HG02642 (cell line): ENCODE measurements at regions not wholly inside any gene's neighbourhood (a gene's known extent, or its start where the extent isn't known, plus 50 kb on each side); places are given as distances from the start of the nearest gene placed in this dataset.
A peak's percentile ranks its signal among the peaks of the same experiment; 100 is the strongest.

ENCODE experiments used
- ATAC-seq: cut with Tn5 transposase; IDR thresholded peaks from one replicate; pipeline ENCODE4 v1.9.1; 2021; ENCODE audit warnings: mild to moderate bottlenecking; ENCODE audit not compliant: unreplicated experiment, poor library complexity

DNA sequence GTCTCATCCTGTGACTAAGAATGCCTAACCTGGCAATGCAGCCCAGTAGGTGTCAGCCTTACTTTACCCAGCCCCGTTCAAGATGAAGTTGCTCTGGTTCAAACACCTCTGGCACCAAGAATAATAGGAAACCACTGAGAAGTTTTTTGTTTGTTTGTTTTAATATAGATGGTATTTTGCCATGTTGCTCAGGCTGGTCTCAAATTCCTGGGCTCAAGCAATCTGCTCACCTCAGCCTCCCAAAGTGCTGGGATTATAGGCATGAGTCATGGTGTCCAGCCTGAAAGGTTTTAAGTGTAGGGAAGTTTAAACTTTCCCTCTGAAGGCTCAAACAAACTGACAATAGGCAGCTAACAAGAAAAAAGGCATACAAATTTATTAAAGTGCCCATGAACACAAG, 51.2 kb upstream of the ABCC4 start:
- no peak for ATAC-seq

DNA sequence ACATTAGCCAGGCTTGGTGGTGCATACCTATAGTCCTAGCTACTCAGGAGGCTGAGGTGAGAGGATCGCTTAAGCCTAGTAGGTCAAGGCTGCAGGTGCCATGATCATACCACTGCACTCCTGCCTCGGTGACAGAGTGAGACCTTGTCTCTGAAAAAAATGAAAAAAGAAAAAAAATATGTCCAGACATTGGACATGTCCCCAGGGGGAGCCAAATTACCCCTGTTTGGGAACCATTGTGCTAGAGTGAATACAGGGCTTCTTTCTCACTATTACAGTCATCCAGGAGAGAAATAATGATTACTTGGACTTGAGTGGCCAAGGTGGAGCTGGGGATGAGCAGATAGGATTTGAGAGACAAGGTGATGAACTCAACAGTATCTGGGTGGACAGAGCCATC, 52.9 kb upstream of the ABCC4 start:
- ATAC-seq: no peak

DNA sequence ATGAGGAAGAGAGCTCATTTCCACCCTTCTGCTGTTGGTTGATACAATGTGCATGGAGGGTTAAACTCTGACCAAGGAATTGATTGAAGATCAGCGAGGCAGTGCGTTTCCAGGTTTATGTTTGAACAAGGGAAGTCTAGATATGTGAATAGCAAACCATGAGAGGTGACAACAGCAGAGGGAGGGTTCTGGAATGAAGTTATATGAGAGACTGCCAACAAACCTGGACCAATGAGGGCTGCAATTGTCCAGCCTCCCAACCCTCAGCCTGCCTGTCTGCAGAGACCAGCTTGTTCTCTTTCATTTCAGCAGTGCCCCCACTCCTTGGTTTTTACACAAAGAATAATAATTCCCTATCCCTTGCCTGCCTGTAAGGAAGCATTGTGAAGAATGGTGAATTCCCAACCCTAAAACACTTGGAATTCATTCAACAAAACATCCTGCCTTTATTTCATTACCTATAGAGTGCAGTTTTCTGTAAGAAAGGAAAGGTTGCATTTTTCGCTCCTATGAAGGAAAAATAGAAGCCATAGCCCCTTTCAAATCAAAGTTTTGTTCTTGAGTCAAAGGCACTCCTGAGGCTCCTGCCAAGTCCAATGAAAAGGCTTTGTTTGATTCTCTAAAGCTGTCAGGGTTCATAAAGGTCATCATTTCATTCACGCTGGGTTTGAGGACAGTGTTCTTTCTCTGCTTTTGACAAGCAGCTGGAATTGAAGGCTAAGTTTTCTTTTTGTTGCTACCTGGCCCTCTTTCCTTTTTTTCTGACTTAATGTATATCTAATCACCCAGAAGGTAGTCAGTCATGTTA, 53.6 kb upstream of the ABCC4 start:
- ATAC-seq: no peak

DNA sequence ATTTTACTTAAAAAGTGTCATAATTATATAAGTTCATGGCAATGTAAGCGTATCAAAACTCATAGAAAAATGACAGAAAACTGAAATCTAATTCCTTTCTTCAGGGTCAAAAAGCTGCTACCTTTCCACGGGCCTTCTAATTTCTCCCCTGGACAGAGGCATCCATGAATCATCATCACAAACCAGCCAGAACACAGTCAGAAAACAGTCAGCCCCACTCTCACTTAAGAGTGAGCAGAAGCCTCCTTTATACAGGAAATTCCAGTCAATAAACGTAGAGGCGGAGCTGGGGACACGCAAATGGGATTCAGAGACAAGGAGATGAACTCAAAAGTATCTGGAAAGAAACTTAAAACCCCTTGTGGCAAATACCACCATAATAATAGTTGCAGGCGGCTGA, 54.2 kb upstream of the ABCC4 start:
- ATAC-seq: no peak

GRCh38 chr13:95356916-95357315, 55.7 kb upstream of the ABCC4 start:
- ATAC-seq: no peak

GRCh38 chr13:95357875-95358274, 56.6 kb upstream of the ABCC4 start:
- ATAC-seq: no peak

DNA sequence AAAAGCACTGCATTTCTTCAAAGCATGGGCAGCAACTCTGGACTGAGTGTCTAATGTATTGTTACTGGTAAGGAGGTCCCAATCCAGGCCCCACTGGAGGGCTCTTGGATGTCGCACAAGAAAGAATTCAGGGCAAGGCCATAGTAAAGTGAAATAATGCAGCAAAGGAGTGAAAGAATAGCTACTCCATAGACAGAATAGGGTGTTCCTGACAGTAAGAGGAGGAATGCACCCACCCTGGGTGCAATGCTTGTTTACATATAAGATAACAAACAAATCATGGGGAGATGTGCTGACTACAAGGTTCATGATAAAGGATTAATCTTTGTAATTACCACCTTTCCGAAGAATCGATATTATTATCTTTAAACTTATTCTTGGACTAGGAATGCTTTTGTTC, 58.8 kb upstream of the ABCC4 start:
- ATAC-seq: no peak

DNA sequence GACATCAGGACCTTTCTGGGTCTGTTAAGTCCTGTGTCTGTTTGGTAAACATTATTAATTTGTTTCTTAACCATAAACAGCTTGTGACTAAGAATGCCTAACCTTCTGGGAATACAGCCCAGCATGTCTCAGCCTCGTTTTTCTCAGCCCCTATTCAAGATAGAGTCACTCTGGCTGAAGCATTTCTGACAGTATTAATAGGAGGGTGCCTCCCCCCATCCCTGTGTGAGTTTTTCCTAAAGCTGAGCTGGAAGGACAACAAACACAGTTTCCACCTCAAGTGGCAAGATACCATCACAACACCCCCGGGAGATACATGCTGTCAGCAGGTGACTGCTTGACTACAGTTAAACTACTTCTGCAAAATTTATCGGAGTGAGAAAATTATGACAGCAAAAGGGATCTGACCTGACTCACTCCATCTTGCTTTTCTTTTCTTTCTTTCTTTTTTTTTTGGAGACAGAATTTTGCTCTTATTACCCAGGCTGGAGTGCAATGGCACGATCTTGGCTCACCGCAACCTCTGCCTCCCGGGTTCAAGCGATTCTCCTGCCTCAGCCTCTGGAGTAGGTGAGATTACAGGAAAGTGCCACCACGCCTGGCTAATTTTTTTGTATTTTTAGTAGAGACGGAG, 59.3 kb upstream of the ABCC4 start:
- ATAC-seq: no peak

DNA sequence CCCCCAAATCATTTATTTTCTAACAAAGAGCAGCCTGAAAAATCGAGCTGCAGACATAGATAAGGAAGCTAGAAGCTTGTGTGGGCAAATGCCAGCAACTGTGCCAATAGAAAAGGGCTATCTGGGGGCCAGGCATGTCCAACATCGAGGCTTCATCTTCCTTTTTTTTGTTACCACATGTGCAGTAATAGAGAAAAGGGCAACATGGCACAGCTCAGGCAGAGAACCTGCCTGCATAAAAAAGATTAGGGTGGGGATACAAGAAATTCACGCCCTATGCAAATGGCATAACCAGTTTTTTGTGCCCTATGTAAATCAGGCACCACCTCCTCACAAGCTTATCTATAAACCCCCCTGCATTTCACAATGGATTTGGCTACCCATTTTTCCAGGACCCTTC, 60.4 kb upstream of the ABCC4 start:
- ATAC-seq: no peak

- no peak for ATAC-seq
These were observed 61.4 kb upstream of the ABCC4 start for GRCh38 chr13:95362666-95363065.

DNA sequence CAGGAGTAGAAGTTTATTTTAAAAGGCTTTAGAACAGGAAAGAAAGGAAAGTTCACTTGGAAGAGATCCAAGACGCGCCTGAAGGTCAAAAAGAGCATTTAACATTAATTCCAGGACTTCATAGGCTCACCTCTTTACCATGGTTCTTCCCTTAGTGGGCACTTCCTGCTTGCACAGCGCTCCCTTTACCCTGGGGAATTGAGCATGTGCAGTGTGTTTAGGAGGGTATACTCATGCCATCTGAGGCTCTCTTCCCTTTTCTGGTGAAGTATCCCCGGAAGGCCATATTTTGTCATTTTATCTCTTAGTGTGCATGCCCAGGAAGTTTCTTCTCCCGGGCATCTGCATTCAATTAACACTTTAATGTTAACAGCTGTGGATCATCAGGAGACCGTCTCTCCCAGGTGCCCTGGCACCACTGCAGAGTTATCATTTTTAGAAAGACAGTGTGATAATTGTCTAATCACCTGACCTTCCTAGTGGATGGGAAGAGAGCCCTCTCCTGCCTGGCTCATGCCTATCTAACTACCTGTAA, 66.1 kb upstream of the ABCC4 start:
- no peak for ATAC-seq

DNA sequence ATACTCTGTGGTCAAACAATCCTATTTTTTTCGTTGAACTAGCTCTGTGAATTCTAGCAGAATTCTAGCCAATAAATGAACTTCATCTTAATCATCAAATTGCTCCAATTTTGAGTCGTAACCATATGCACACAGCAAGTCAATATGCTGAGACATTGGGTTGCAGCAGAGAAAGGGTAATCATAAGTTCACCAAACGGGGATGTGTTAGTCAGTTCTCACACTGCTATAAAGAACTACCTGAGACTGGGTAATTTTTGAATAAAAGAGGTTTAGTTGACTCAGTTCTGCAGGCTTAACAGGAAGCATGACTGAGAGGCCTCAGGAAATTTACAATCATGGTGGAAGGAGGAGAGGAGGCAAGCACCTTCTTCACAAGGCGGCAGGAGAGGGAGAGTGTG, 67.7 kb upstream of the ABCC4 start:
- no peak for ATAC-seq

DNA sequence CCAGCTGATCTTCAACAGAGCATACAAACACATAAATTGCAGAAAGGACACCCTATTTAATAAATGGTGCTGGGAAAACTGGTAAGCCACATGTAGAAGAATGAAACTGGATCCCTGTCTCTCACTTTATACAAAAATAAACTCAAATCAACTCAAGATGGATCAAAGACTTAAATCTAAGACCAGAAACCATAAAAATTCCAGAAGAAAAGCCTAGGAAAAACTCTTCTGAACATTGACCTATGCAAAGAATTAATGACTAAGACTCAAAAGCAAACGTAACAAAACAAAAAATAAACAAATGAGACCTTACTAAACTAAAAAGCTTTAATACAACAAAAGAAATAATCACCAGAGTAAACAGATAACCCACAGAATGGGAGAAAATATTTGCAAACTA, 74.5 kb upstream of the ABCC4 start:
- ATAC-seq: no peak

DNA sequence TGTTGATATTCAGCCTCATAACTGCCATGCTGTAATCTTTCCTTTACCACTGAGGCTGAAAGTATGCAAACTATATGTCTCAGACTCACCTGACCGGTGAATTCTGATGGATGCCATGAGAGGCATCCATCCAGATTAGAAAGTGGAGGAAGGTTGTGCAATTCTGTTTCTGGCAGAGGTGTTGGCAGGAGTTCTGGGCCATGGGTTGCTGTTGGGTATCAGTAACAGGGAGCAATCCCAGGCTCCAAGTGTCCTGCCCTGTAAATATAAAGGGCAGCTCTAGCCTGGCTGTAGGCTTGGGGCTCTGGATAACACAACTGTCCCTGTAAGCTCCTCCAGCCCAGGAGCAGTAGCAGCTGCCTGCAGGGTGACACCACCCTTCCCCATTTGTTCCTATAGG, 77.4 kb upstream of the ABCC4 start:
- ATAC-seq: no peak

DNA sequence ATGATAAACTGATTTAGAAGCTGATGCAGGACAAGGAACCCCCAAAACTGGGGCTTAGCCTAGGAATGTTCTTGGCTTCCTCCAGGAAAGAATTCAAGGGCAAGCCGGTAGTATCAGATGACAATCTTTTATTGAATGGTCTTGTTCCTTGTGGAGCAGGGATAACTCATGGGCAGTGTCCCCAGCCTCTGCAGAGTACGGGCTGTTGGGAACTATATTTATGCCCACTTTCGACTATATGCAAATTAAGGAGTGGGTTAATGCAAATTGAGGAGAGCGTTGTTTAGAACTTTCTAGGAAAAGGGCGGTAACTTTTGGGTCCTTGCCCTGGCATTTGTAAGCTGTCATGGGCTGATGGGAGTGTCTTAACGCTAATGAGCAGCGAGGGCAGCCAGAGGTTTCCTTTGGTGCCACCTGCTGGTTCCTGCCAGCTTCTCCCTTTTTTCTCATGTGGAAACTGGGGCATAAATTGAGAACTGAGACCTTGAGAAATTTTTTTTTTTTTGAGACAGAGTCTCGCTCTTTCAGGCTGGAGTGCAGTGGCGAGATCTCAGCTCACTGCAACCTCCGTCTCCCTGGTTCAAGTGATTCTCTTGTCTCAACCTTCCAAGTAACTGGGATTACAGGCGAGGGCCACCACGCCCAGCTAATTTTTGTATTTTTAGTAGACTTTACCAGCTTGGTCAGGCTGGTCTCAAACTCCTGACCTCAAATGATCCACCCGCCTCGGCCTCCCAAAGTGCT, 79.4 kb upstream of the ABCC4 start:
- ATAC-seq: peak; percentile 92

- ATAC-seq: no peak
These were observed 79.9 kb upstream of the ABCC4 start for GRCh38 chr13:95381212-95381527.

DNA sequence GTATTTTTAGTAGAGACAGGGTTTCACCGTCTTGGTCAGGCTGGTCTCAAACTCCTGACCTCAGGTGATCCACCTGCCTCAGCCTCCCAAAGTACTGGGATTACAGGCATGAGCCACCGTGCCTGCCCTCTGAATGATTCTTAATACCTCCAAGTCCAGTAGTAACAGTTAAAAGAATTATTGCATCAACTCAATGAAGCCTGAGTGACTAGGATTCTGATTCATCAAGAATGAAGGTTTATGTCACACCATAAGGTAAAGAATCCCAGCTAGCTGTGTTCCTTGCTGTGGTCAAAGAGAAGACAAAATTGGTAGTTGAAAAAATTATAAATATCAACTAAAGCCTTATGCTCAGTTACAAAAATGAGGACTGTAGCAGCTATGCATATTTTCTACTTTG, 81.2 kb upstream of the ABCC4 start:
- ATAC-seq: no peak

- no peak for ATAC-seq
These were observed 81.7 kb upstream of the ABCC4 start for GRCh38 chr13:95382916-95383315.

- no peak for ATAC-seq
These were observed 84.1 kb upstream of the ABCC4 start for GRCh38 chr13:95385373-95385772.

- ATAC-seq: no peak
These were observed 84.5 kb upstream of the ABCC4 start for GRCh38 chr13:95385798-95386197.

DNA sequence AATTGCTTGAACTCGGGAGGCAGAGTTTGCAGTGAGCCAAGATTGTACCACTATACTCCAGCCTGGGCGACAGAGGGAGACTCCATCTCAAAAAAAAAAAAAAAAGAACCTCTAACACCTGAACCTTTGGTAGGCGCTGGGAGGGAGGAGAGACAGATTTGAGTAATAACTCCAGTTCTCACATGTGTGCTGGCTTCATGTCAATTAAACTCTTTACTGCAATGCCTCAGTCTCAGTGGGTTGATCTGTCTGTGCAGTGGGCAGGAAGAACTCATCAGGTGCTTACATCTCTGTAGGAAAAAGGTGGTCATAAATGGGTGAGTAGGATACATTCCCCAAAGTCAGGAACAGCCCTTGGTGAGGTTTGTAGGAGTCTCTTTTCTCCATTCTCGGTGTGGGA, 85.1 kb upstream of the ABCC4 start:
- no peak for ATAC-seq
